ENCODE measurements at regions not wholly inside any gene's neighbourhood (a gene's known extent, or its start where the extent isn't known, plus 50 kb on each side); places are given as distances from the start of the nearest gene placed in this dataset.

DNA sequence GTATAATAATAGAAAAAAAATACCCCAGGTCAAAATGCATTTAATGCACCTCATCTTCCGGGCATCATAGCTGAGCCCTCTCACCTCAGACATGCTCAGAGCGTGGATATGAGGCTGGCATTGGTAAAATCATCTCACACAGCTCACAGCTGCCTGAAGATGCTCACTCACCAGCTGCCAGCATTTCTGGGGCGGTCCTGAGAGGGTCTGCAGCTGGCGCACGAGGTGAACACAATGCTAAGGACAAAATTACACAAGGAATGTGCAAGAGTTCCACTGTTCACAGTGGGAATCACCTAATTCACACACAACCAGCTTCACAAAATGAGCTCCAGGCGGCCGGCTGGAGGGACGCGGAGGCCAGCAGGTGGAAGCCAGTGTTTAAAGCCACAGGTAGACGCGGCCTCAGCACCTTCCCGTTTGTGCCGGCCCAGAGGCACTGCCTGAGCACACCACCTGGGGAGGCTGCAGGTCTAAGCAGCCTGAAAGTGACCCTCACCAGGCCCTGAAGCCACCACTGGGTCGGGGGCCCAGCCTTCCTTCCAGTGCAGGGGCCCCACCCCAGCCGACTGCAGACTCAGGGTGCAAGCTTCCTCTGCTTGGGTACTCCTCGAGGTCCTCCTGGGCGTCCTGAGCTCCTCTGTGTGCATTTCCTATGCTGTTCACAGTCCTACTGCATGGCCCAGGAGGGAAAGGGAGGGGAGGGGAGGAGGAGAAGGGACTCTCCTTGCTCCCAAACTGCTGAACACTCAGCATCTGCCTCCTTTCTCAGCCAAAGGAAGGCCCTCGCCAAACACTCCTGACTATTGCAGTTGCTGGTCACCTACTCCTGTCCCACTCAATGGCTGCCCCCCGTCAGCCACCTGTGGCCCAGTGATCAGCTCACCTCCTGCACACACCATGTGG, 61.2 kb upstream of the FAM20C start:
- no peaks in the 10 kb centered on the region for H3K4me1 ChIP-seq (ENCODE audit: control insufficient read depth, insufficient read depth, low read length, poor library complexity, severe bottlenecking)
- no peak overlapping the region for H3K4me3 ChIP-seq (ENCODE audit: low read depth, low read length)
- DNase-seq (no peak), ATAC-seq (ENCODE audit: low read depth in 2 of 2) (no peak)
- H3K27ac ChIP-seq (ENCODE audit: insufficient read depth, low read length, poor library complexity, severe bottlenecking) = no peak overlapping the region
- H3K4me3 Mint-ChIP-seq = no peak overlapping the region
- H3K9me3 Mint-ChIP-seq = peaks cover 0 to 1% (median 0%) of the 10 kb centered on the region in 7 donors
- H3K36me3 Mint-ChIP-seq = no peaks in the 10 kb centered on the region
- H3K36me3 ChIP-seq (ENCODE audit: control insufficient read depth, insufficient read depth, low read length) = no peaks in the 10 kb centered on the region
- H3K9me3 ChIP-seq (ENCODE audit: control insufficient read depth in 2 of 2, low read length in 2 of 2) = no peaks in the 10 kb centered on the region
- no peaks in the 10 kb centered on the region for H3K27me3 Mint-ChIP-seq
- H3K27me3 ChIP-seq (ENCODE audit: control insufficient read depth, insufficient read depth, low read length) = no peaks in the 10 kb centered on the region
- no peaks in the 10 kb centered on the region for H3K4me1 Mint-ChIP-seq
- H3K27ac Mint-ChIP-seq = no peak overlapping the region

DNA sequence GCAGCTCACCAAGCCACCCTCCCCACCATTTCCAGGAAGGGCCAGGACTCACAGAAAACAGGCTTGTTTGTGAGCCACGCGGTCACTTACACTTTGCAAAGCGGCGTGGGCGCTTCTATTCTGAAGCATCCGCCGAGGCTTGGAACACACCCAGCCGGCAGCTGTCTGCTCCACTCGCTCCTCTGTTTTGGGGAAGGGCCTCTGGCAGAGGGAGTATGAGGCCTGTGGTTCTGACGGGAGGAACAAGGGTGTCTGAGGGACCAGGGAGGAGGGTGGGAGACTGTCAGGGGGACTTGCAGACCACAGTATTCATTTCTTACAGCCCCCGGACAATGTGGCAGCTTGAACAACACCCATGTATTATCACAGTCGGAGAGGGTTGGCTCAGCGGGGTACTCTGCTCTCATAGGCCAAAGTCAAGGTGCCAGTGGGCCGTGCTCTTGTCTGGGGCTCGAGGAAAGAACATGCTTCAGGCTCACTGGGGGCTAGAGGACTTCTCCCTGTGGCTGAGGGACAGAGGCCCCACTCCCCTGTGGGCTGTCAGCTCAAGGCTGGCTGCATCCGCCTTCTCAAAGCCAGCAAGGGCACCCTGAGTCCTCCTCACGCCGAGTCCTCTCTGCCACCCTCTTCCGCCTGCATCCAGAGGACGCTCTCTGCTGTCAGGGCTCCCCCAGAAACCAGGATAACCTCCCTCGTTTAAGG, 60.4 kb upstream of the FAM20C start:
- H3K4me1 Mint-ChIP-seq = peaks cover 0 to 1% (median 0%) of the 10 kb centered on the region in 4 donors

DNA sequence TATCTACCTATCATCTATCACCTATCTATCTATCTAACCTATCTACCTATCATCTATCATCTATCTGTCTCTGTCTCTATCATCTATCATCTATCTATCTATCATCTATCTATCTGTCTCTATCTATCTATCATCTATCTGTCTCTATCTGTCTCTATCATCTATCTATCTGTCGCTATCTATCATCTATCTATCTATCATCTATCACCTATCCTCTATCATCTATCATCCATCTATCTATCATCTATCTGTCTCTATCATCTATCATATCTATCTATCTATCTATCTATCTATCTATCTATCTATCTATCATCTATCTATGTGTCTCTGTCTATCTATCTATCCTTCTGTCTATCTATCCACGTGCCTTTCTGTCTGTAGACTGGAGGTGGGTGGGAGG, 59.5 kb upstream of the FAM20C start:
- Mint-ChIP-seq H3K4me1 (peaks cover 0 to 2% (median 0%) of the 10 kb centered on the region in 4 donors), H3K9me3 (no peaks in the 10 kb centered on the region), H3K4me3 (no peak overlapping the region), H3K27ac (no peak overlapping the region), H3K36me3 (no peaks in the 10 kb centered on the region), H3K27me3 (no peaks in the 10 kb centered on the region)
- Histone ChIP-seq H3K4me3 (ENCODE audit: low read depth, low read length) (no peak overlapping the region), H3K27me3 (ENCODE audit: control insufficient read depth, insufficient read depth, low read length) (no peaks in the 10 kb centered on the region), H3K27ac (ENCODE audit: insufficient read depth, low read length, poor library complexity, severe bottlenecking) (no peak overlapping the region), H3K4me1 (ENCODE audit: control insufficient read depth, insufficient read depth, low read length, poor library complexity, severe bottlenecking) (no peaks in the 10 kb centered on the region), H3K36me3 (ENCODE audit: control insufficient read depth, insufficient read depth, low read length) (no peaks in the 10 kb centered on the region), H3K9me3 (ENCODE audit: control insufficient read depth in 2 of 2, low read length in 2 of 2) (no peaks in the 10 kb centered on the region)
- ATAC-seq (ENCODE audit: low read depth in 2 of 2) = no peak
- DNase-seq = no peak

More for the DNA sequence above, 60.4 kb upstream of the FAM20C start:
- Mint-ChIP-seq H3K4me3 (no peak overlapping the region), H3K36me3 (no peaks in the 10 kb centered on the region), H3K27ac (no peak overlapping the region), H3K27me3 (no peaks in the 10 kb centered on the region), H3K9me3 (peaks cover 0 to 1% (median 0%) of the 10 kb centered on the region in 7 donors)
- Histone ChIP-seq H3K4me1 (ENCODE audit: control insufficient read depth, insufficient read depth, low read length, poor library complexity, severe bottlenecking) (no peaks in the 10 kb centered on the region), H3K27me3 (ENCODE audit: control insufficient read depth, insufficient read depth, low read length) (no peaks in the 10 kb centered on the region), H3K27ac (ENCODE audit: insufficient read depth, low read length, poor library complexity, severe bottlenecking) (no peak overlapping the region), H3K9me3 (ENCODE audit: control insufficient read depth in 2 of 2, low read length in 2 of 2) (no peaks in the 10 kb centered on the region), H3K4me3 (ENCODE audit: low read depth, low read length) (no peak overlapping the region), H3K36me3 (ENCODE audit: control insufficient read depth, insufficient read depth, low read length) (no peaks in the 10 kb centered on the region)
- no peak for DNase-seq
- ATAC-seq (ENCODE audit: low read depth in 2 of 2) = no peak

DNA sequence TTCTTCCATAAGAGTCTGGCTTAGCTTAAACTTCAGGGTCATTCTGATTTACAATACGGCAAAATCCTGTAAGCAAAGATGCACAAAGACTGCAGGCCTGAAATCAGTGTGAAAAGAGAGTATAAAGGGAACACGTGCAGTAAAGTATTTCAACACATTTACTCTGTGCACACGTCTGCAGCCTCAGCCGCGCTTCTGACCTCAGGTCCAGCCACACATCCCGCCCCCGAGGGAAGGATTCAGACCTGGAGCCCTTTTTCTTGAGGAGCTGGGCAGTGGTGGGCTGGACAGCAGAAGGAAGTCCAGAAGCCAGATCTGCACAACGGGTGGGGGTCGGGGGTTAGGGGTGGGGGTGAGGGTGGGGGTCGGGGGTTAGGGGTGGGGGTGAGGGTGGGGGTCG, 58.9 kb upstream of the FAM20C start:
- H3K4me3 Mint-ChIP-seq = no peak overlapping the region
- Histone ChIP-seq H3K4me3 (ENCODE audit: low read depth, low read length) (no peak overlapping the region), H3K9me3 (ENCODE audit: control insufficient read depth in 2 of 2, low read length in 2 of 2) (no peaks in the 10 kb centered on the region), H3K27me3 (ENCODE audit: control insufficient read depth, insufficient read depth, low read length) (no peaks in the 10 kb centered on the region), H3K36me3 (ENCODE audit: control insufficient read depth, insufficient read depth, low read length) (no peaks in the 10 kb centered on the region), H3K4me1 (ENCODE audit: control insufficient read depth, insufficient read depth, low read length, poor library complexity, severe bottlenecking) (no peaks in the 10 kb centered on the region), H3K27ac (ENCODE audit: insufficient read depth, low read length, poor library complexity, severe bottlenecking) (no peak overlapping the region)
- no peak overlapping the region for H3K27ac Mint-ChIP-seq
- H3K4me1 Mint-ChIP-seq = peaks cover 0 to 2% (median 0%) of the 10 kb centered on the region in 4 donors
- H3K36me3 Mint-ChIP-seq = no peaks in the 10 kb centered on the region
- DNase-seq (no peak), ATAC-seq (ENCODE audit: low read depth in 2 of 2) (no peak)
- H3K27me3 Mint-ChIP-seq = peaks cover 3% of the 10 kb centered on the region
- no peaks in the 10 kb centered on the region for H3K9me3 Mint-ChIP-seq

DNA sequence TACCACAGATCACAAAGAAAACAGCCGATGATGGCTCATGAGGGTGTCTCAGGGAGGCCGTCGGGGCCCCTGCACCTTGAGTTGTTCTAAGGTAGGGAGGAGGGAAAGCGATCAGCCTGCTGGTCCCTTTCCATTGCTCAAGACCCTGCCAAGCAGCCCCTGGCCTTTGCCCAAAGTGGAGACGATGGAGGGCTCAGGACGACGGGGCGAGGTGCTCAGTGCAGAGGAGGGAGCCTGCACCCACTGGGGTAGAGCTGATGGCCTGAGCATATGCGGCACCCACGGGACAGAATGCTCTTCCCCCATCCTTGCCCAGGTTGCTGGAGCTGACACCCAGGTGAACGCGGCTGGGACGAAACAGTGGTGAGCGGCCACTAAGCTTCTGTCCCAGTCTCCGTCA, 58.3 kb upstream of the FAM20C start:
- Histone ChIP-seq H3K9me3 (ENCODE audit: control insufficient read depth in 2 of 2, low read length in 2 of 2) (no peaks in the 10 kb centered on the region), H3K27me3 (ENCODE audit: control insufficient read depth, insufficient read depth, low read length) (no peaks in the 10 kb centered on the region), H3K27ac (ENCODE audit: insufficient read depth, low read length, poor library complexity, severe bottlenecking) (no peak overlapping the region), H3K4me3 (ENCODE audit: low read depth, low read length) (no peak overlapping the region), H3K36me3 (ENCODE audit: control insufficient read depth, insufficient read depth, low read length) (no peaks in the 10 kb centered on the region), H3K4me1 (ENCODE audit: control insufficient read depth, insufficient read depth, low read length, poor library complexity, severe bottlenecking) (no peaks in the 10 kb centered on the region)
- Mint-ChIP-seq H3K4me3 (no peak overlapping the region), H3K4me1 (peaks cover 0 to 2% (median 0%) of the 10 kb centered on the region in 4 donors), H3K36me3 (no peaks in the 10 kb centered on the region), H3K27me3 (peaks cover 4% of the 10 kb centered on the region), H3K27ac (no peak overlapping the region), H3K9me3 (no peaks in the 10 kb centered on the region)
- ATAC-seq (ENCODE audit: low read depth in 2 of 2) (no peak), DNase-seq (no peak)

DNA sequence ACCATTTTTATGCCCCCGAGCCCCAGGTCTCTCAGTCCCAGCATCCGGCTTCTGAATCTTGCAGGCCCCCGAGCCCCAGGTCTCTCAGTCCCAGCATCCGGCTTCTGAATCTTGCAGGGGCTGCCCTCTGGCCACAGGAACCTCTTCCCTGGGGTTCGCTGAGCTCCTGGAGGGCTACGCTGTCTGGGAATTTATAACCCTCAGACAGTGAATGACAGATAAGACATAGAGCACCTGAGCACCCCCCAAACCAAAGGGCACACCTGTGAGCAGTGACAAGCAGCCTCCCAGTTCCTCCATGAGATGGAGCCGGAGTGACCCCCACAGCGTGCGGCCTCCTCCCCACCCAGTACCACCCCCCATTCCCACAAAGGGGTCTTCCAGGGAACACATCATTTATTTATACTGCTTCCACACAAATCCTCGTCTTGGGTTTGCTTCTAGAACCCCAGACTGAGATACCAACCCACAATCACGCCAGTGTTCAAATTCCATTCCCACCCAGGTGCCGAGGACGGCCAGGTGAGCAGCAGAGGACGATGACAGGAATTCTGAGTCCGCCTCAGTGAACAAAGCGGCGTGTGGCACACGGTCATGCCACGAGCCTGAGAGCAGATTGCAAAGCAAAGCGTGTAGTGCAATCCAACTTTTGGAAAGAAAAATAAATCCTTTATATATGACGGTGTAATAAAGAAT, 57.7 kb upstream of the FAM20C start:
- peaks cover 0 to 2% (median 0%) of the 10 kb centered on the region in 4 donors for H3K4me1 Mint-ChIP-seq
- H3K4me3 Mint-ChIP-seq = no peak overlapping the region
- H3K27me3 Mint-ChIP-seq = peaks cover 4% of the 10 kb centered on the region
- no peaks in the 10 kb centered on the region for H3K9me3 Mint-ChIP-seq
- no peak overlapping the region for H3K4me3 ChIP-seq (ENCODE audit: low read depth, low read length)
- DNase-seq (no peak), ATAC-seq (ENCODE audit: low read depth in 2 of 2) (no peak)
- H3K9me3 ChIP-seq (ENCODE audit: control insufficient read depth in 2 of 2, low read length in 2 of 2) = no peaks in the 10 kb centered on the region
- no peaks in the 10 kb centered on the region for H3K36me3 Mint-ChIP-seq
- H3K27ac Mint-ChIP-seq = no peak overlapping the region
- no peak overlapping the region for H3K27ac ChIP-seq (ENCODE audit: insufficient read depth, low read length, poor library complexity, severe bottlenecking)
- H3K36me3 ChIP-seq (ENCODE audit: control insufficient read depth, insufficient read depth, low read length) = no peaks in the 10 kb centered on the region
- no peaks in the 10 kb centered on the region for H3K4me1 ChIP-seq (ENCODE audit: control insufficient read depth, insufficient read depth, low read length, poor library complexity, severe bottlenecking)
- H3K27me3 ChIP-seq (ENCODE audit: control insufficient read depth, insufficient read depth, low read length) = no peaks in the 10 kb centered on the region

DNA sequence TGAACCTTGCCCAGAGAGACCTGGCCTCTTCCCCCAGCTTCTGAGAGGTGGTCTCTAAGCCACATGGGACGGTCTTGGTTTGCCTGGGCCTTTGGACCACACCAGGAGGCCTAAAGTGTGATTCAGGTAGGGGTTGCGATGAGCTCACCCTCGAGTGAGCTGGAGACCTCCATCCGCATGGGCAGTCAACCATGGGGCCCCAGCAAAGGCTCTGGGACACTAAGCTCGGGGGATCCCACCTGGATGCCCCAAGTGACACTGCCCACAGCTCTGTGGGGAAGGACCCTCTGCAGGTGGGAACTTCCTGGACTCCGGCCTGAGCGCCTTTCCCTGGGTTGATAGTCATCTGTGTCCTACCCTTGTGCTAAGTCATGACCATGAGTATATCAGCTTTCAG, 57.1 kb upstream of the FAM20C start:
- Histone ChIP-seq H3K27me3 (ENCODE audit: control insufficient read depth, insufficient read depth, low read length) (no peaks in the 10 kb centered on the region), H3K4me1 (ENCODE audit: control insufficient read depth, insufficient read depth, low read length, poor library complexity, severe bottlenecking) (no peaks in the 10 kb centered on the region), H3K36me3 (ENCODE audit: control insufficient read depth, insufficient read depth, low read length) (no peaks in the 10 kb centered on the region), H3K27ac (ENCODE audit: insufficient read depth, low read length, poor library complexity, severe bottlenecking) (no peak overlapping the region), H3K4me3 (ENCODE audit: low read depth, low read length) (no peak overlapping the region), H3K9me3 (ENCODE audit: control insufficient read depth in 2 of 2, low read length in 2 of 2) (no peaks in the 10 kb centered on the region)
- ATAC-seq (ENCODE audit: low read depth in 2 of 2) (no peak), DNase-seq (no peak)
- H3K27ac Mint-ChIP-seq = no peak overlapping the region
- peaks cover 0 to 2% (median 0%) of the 10 kb centered on the region in 4 donors for H3K4me1 Mint-ChIP-seq
- H3K36me3 Mint-ChIP-seq = no peaks in the 10 kb centered on the region
- H3K4me3 Mint-ChIP-seq = no peak overlapping the region
- no peaks in the 10 kb centered on the region for H3K9me3 Mint-ChIP-seq
- peaks cover 4% of the 10 kb centered on the region for H3K27me3 Mint-ChIP-seq

Data from CD4-positive, CD25-positive, alpha-beta regulatory T cell (primary cell).